ENCODE measurements at regions not wholly inside any gene's neighbourhood (a gene's known extent, or its start where the extent isn't known, plus 50 kb on each side); places are given as distances from the start of the nearest gene placed in this dataset.
"Not testable (repeated sequence)": the region's sequence is repeated elsewhere in the genome, so short reads cannot be mapped to it uniquely, and the experiment has no call there.

DNA sequence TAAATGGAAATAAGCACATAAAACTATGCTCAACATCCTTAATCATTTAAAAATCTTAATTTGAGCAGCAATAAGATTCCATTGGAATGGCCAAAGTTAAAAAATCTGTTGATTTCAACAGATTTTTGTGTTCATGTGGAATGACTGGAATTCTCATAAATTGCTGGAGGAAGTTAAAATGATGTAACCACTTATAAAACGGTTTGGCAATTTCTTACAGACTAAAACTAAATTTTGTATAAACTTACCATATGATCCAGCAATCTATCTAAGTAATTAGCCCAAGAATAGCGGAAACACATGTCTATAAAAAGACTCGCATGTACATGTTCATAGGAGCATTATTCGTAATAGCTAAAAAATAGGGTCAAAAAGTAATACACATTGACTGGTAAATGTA lies 1713.6 kb downstream of the SI start:
- no peak for DNase-seq
- H3K4me1 ChIP-seq: no peaks in the 10 kb centered on the region
- H3K9me3 ChIP-seq: no peaks in the 10 kb centered on the region
- no peak overlapping the region for H3K4me3 ChIP-seq
- H3K27ac ChIP-seq: no peak overlapping the region
- no peaks in the 10 kb centered on the region for H3K27me3 ChIP-seq
- WGBS, 2 donors: 67 to 71% methylated on average over 4 of the region's 4 CpGs
- ATAC-seq: no peak
- TF ChIP-seq POLR2A (IDR thresholded peaks at IDR 0.05): no peak
- TF ChIP-seq, protein P1, sequence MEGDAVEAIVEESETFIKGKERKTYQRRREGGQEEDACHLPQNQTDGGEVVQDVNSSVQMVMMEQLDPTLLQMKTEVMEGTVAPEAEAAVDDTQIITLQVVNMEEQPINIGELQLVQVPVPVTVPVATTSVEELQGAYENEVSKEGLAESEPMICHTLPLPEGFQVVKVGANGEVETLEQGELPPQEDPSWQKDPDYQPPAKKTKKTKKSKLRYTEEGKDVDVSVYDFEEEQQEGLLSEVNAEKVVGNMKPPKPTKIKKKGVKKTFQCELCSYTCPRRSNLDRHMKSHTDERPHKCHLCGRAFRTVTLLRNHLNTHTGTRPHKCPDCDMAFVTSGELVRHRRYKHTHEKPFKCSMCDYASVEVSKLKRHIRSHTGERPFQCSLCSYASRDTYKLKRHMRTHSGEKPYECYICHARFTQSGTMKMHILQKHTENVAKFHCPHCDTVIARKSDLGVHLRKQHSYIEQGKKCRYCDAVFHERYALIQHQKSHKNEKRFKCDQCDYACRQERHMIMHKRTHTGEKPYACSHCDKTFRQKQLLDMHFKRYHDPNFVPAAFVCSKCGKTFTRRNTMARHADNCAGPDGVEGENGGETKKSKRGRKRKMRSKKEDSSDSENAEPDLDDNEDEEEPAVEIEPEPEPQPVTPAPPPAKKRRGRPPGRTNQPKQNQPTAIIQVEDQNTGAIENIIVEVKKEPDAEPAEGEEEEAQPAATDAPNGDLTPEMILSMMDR (IDR thresholded peaks at IDR 0.05): no peak
- H3K36me3 ChIP-seq (replicated peaks in 1 of 2; ENCODE audit: insufficient read depth in 1 of 2, low read depth in 2 of 2): no peaks in the 10 kb centered on the region
- intact Hi-C loops (cut with DNase I): no loop called here

DNA sequence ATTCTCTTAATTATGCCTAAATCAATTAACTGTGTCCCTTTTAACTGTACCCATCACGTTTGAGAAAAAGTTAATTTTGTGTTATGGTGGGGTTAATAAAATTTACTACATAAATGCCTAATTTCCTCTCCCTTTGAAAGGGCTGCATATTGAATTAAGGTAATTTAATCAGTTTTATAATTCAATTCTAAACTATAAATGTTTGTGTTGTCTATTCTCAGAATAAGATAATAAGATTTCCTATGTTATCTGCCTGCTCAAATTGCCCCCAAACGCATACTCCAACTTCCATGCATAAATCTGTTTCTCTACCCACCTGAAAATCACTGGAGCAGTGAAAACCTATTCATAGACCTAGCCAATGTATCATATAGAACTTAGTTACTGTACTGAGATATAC lies 1716.1 kb downstream of the SI start:
- Histone ChIP-seq H3K36me3 (replicated peaks in 1 of 2; ENCODE audit: insufficient read depth in 1 of 2, low read depth in 2 of 2) (no peaks in the 10 kb centered on the region), H3K4me1 (no peaks in the 10 kb centered on the region), H3K4me3 (no peak overlapping the region), H3K9me3 (no peaks in the 10 kb centered on the region), H3K27ac (no peak overlapping the region), H3K27me3 (no peaks in the 10 kb centered on the region)
- DNase-seq (no peak), ATAC-seq (no peak)
- WGBS, 2 donors: 49 to 61% methylated on average over 2 of the region's 2 CpGs
- intact Hi-C loops (cut with DNase I): no loop called here
- TF ChIP-seq, protein P1 (IDR thresholded peaks at IDR 0.05): no peak
- no peak for TF ChIP-seq POLR2A (IDR thresholded peaks at IDR 0.05)

DNA sequence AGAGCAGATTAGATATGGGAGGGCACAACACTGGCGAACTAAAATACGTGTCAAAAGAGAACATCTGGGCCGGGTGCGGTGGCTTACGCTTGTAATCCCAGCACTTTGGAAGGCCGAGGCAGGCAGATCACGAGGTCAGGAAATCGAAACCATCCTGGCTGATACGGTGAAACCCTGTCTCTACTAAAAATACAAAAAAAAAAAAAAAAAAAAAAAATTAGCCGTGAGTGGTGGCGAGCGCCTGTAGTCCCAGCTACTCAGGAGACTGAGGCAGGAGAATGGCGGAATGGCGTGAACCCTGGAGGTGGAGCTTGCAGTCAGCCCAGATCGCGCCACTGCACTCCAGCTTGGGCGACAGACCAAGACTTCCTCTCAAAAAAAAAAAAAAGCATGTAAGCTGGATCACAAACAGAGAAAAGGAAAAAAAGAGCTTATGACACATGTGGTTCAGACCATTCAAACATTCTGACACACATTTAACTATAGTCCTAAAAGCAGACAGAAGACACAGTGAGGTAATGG lies 1716.9 kb downstream of the SI start:
- H3K27ac ChIP-seq; H3K9me3 ChIP-seq; H3K4me1 ChIP-seq; H3K36me3 ChIP-seq (replicated peaks in 1 of 2; ENCODE audit: insufficient read depth in 1 of 2, low read depth in 2 of 2); H3K27me3 ChIP-seq; DNase-seq; H3K4me3 ChIP-seq; intact Hi-C loops (cut with DNase I); ATAC-seq: not testable (repeated sequence)
- WGBS, 2 donors: 80 to 83% methylated on average over 17 of the region's 17 CpGs

DNA sequence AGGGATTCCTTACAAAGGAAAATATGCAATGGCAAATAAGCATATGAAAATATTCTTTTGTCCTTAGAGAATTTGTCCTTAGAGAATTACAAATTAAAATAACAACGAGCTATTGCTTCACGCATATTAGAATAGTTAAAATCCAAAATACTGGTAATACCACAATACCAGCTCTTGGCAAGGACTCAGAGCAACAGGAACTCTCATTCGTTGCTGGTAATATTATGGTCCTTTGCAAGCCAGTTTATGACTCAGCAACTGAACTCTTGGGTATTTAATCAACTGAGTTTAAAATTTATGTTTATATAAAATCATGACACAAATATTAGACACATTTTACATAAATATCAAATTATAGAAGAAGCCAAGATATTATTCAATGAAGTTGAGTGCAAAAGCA lies 1730.4 kb downstream of the SI start:
- H3K27ac ChIP-seq: no peak overlapping the region
- H3K4me1 ChIP-seq: no peaks in the 10 kb centered on the region
- no peak overlapping the region for H3K4me3 ChIP-seq
- DNase-seq (no peak), ATAC-seq (no peak)
- no peaks in the 10 kb centered on the region for H3K36me3 ChIP-seq (replicated peaks in 1 of 2; ENCODE audit: insufficient read depth in 1 of 2, low read depth in 2 of 2)
- intact Hi-C loops (cut with DNase I): no loop called here
- no peaks in the 10 kb centered on the region for H3K27me3 ChIP-seq
- TF ChIP-seq, protein P1 (IDR thresholded peaks at IDR 0.05): no peak
- TF ChIP-seq POLR2A (IDR thresholded peaks at IDR 0.05): no peak
- no peaks in the 10 kb centered on the region for H3K9me3 ChIP-seq
- 69 to 71% methylated on average over 3 of the region's 3 CpGs for WGBS, 2 donors

DNA sequence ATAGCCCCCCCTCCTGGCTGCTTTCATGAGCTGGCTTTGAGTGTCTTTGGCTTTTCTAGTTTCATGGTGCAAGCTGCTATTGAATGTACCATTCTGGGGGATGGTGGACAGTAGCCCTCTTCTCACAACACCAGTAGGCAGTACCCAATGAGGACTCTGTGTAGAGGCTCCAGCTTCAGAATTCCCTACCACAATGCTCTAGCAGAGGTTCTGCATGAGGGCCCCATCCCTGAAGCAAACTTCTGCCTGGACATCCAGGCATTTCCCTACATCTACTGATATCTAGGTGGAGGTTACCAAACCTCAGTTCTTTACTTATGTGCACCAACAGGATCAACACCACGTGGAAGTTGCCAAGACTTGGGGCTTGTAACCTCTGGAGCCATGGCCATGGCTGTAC lies 1742.9 kb downstream of the SI start:
- H3K27ac ChIP-seq: no peak overlapping the region
- intact Hi-C loops (cut with DNase I): no loop called here
- H3K36me3 ChIP-seq (replicated peaks in 1 of 2; ENCODE audit: insufficient read depth in 1 of 2, low read depth in 2 of 2): no peaks in the 10 kb centered on the region
- no peak for ATAC-seq
- H3K4me1 ChIP-seq: no peaks in the 10 kb centered on the region
- no peak for DNase-seq
- WGBS, 2 donors: 25 to 80% methylated on average over 1 of the region's 1 CpG
- H3K4me3 ChIP-seq: no peak overlapping the region
- peaks cover 0 to 5% (median 0%) of the 10 kb centered on the region in 3 donors for H3K9me3 ChIP-seq
- TF ChIP-seq, protein P1 (IDR thresholded peaks at IDR 0.05): no peak
- TF ChIP-seq POLR2A (IDR thresholded peaks at IDR 0.05): no peak
- no peaks in the 10 kb centered on the region for H3K27me3 ChIP-seq
